Adrenal gland (tissue), 9 donors: ENCODE measurements at regions not wholly inside any gene's neighbourhood (a gene's known extent, or its start where the extent isn't known, plus 50 kb on each side); places are given as distances from the start of the nearest gene placed in this dataset.

Source experiments
- DNase-seq, 7 donors: peaks; one replicate each; pipeline ENCODE4 v3.0.0-alpha.2; 2019 to 2020
- H3K27ac ChIP-seq, 5 donors: fragments of 200-600 bp; sonication (generic) in 4 of 5; 1 replicate in 3 of 5; 2 replicates in 2 of 5; pipeline versions ENCODE4 v1.5.1 to v1.8.0; 2016 to 2020; ENCODE audit warnings: mild to moderate bottlenecking in 1 of 5
- H3K27me3 ChIP-seq: fragments of 200-600 bp; 2 replicates; pipeline ENCODE4 v1.8.0; 2021
- H3K36me3 ChIP-seq, 2 donors: fragments of 200-600 bp; replicated peaks in 1 of 2; 1 replicate in 1 of 2; 2 replicates in 1 of 2; pipeline versions ENCODE4 v1.5.1 to v1.8.0; 2018 to 2022
- H3K4me1 ChIP-seq, 2 donors: fragments of 200-600 bp; replicated peaks in 1 of 2; 1 replicate in 1 of 2; 2 replicates in 1 of 2; pipeline versions ENCODE4 v1.5.1 to v1.8.0; 2018 to 2021
- H3K4me3 ChIP-seq, 4 donors: fragments of 200-600 bp; sonication (generic) in 3 of 4; one replicate each; pipeline ENCODE4 v1.5.1; 2016 to 2018
- H3K9me3 ChIP-seq, 3 donors: fragments of 200-600 bp; sonication (generic) in 1 of 3; replicated peaks in 1 of 3; 1 replicate in 2 of 3; 2 replicates in 1 of 3; pipeline versions ENCODE4 v1.5.1 to v1.8.0; 2016 to 2021
- CTCF ChIP-seq, 6 experiments: fragments of 450-650 bp in 4 of 6; fragments of 200-600 bp in 2 of 6; sonication (generic) in 1 of 6; IDR thresholded peaks; 1 replicate in 5 of 6; 2 replicates in 1 of 6; pipeline versions ENCODE4 v1.5.1 to v1.8.0; 2016 to 2021; ENCODE audit warnings: antibody characterized with exemption in 6 of 6, mild to moderate bottlenecking in 2 of 6, moderate library complexity in 1 of 6
- POLR2A ChIP-seq, 2 donors: fragments of 450-650 bp; IDR thresholded peaks; one replicate each; pipeline ENCODE4 v1.6.1; 2017; ENCODE audit warnings: antibody characterized with exemption in 2 of 2, mild to moderate bottlenecking in 2 of 2, moderate library complexity in 1 of 2
- WGBS, 4 donors: extraction: QIAGEN DNeasy Blood & Tissue Kit in 2 of 4; methylation state at CpG; one replicate each; pipeline versions ENCODE4 v1.1.5 to v1.1.7; 2013 to 2017; 5-methylcytosine and 5-hydroxymethylcytosine counted together
- intact Hi-C, 2 donors: fragments of 100-400 bp; cut with DNase I; formaldehyde crosslinking; loops; one replicate each; pipeline versions ENCODE4 v1.14.1 to v1.15.0; 2022 to 2023
- donor health status: healthy with polysubstance abuse.
- donor health status: Bipolar disorder and iron deficiency.
- donor health status: DM: yes; HTN: yes; CAD: no.
- donor health status: DM: no; HTN: no; CAD: no.
- donor health status: DM: no; HTN: no; CAD: no.

GRCh38 chr2:5504756-5505155, 187.4 kb upstream of the SOX11 start:
- DNase-seq, result no peak
- WGBS, 4 donors, result 73 to 86% (median 82%) methylated on average over 3 of the region's 3 CpGs
- intact Hi-C loops, result no loop called here

DNA sequence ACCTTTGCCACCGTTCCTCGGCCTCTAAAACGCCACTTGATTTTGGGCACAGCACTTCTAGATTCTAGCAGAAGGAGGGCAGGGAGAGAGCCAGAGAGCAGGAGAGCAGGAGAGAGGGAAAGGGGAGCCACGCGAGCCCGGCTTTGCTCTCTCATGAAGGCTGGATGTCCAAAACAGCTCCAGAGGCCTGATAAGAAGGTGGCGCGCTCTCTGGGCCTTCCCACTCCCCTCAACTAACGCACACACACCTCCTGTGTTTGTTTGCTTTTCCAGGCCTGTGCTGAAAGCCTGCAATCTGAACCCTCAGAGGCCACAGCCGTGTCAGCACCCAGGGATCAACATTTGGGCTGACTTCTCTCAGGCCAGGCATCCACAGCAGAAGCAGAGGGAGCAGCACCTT, 184.8 kb upstream of the SOX11 start:
- intact Hi-C loops, result no loop called here
- H3K36me3 ChIP-seq, result no peaks in the 10 kb centered on the region
- WGBS, 4 donors, result 67 to 84% (median 76%) methylated on average over 9 to 10 of the region's 10 CpGs
- H3K27me3 ChIP-seq, result no peaks in the 10 kb centered on the region
- DNase-seq, result no peak
- no peaks in the 10 kb centered on the region for H3K9me3 ChIP-seq
- H3K27ac ChIP-seq, result no peak overlapping the region
- H3K4me1 ChIP-seq, result no peaks in the 10 kb centered on the region
- no peak for TF ChIP-seq POLR2A (IDR thresholded peaks at IDR 0.05)
- TF ChIP-seq CTCF (IDR thresholded peaks at IDR 0.05), result no peak
- H3K4me3 ChIP-seq, result no peak overlapping the region

More at GRCh38 chr2:5504756-5505155, 187.4 kb upstream of the SOX11 start:
- no peak overlapping the region for H3K27ac ChIP-seq
- no peaks in the 10 kb centered on the region for H3K9me3 ChIP-seq
- no peaks in the 10 kb centered on the region for H3K36me3 ChIP-seq
- TF ChIP-seq POLR2A (IDR thresholded peaks at IDR 0.05), result no peak
- no peak for TF ChIP-seq CTCF (IDR thresholded peaks at IDR 0.05)
- H3K4me1 ChIP-seq, result no peaks in the 10 kb centered on the region
- no peak overlapping the region for H3K4me3 ChIP-seq
- H3K27me3 ChIP-seq, result no peaks in the 10 kb centered on the region

DNA sequence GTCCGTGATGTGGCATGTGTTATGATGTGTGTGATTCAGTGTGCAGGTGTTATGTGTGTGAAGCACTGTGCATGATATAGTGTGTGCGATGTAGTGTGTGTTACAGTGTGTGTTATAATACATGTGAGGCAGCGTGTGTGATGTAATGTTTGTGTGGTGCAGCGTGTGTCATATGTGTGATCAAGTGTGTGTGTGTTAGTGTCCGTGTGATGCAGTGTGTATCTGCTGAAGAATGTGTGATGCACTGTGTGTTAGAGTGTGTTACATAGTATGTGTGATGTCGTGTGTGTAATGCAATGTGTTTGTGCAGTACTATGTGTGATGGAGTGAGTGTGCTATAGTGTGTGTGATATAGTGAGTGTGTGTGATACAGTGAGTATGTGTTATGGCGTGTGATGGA, 182.8 kb upstream of the SOX11 start:
- no peak overlapping the region for H3K4me3 ChIP-seq
- TF ChIP-seq POLR2A (IDR thresholded peaks at IDR 0.05), result no peak
- TF ChIP-seq CTCF (IDR thresholded peaks at IDR 0.05), result no peak
- no peaks in the 10 kb centered on the region for H3K9me3 ChIP-seq
- no peaks in the 10 kb centered on the region for H3K27me3 ChIP-seq
- H3K4me1 ChIP-seq, result no peaks in the 10 kb centered on the region
- H3K36me3 ChIP-seq, result no peaks in the 10 kb centered on the region
- 83 to 91% (median 88%) methylated on average over 7 of the region's 7 CpGs for WGBS, 4 donors
- intact Hi-C loops, result no loop called here
- no peak overlapping the region for H3K27ac ChIP-seq
- DNase-seq, result no peak

DNA sequence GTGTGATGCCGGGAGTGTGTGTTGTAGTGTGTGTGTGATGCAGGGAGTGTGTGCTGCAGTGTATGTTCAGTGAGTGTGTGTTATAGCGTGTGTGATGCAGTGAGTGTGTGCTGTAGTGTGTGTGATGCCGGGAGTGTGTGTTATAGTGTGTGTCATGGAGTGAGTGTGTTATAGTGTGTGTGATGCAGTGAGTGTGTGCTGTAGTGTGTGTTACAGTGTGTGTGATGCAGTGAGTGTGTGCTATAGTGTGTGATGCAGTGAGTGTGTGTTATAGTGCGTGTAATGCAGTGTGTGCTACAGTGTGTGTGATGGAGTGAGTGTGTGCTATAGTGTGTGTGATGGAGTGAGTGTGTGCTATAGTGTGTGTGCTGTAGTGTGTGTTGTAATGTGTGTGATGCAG, 182.1 kb upstream of the SOX11 start:
- no peaks in the 10 kb centered on the region for H3K36me3 ChIP-seq
- H3K27ac ChIP-seq, result no peak overlapping the region
- H3K4me3 ChIP-seq, result no peak overlapping the region
- H3K9me3 ChIP-seq, result no peaks in the 10 kb centered on the region
- H3K27me3 ChIP-seq, result no peaks in the 10 kb centered on the region
- no peak for DNase-seq
- intact Hi-C loops, result no loop called here
- 88 to 94% (median 93%) methylated on average over 4 of the region's 4 CpGs for WGBS, 4 donors
- no peaks in the 10 kb centered on the region for H3K4me1 ChIP-seq
- no peak for TF ChIP-seq CTCF (IDR thresholded peaks at IDR 0.05)
- no peak for TF ChIP-seq POLR2A (IDR thresholded peaks at IDR 0.05)
